ENCODE measurements at regions not wholly inside any gene's neighbourhood (a gene's known extent, or its start where the extent isn't known, plus 50 kb on each side); places are given as distances from the start of the nearest gene placed in this dataset.

DNA sequence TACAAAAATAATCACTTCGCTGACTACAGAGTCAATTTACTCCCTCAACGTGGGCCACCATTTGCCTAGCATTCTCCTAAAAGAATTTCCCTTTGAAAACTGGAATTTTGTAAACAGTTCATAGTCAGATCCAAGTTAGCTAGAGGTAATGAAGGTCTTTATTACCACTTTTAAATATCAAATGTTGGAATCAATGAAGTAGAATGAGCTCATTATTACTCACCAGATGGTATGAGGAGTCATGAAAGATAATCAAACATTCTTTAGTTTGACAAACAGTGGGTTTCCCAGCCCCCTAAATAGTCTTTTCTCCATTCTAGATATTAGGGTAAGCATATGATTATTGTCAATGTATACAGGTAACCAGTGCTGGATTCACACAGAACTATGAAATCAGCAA is 455.7 kb upstream of the THBS1 start:
- TF ChIP-seq EZH2 (IDR thresholded peaks at IDR 0.05; ENCODE audit: insufficient read depth, poor library complexity, severe bottlenecking) (no peak), EZH2phosphoT487 (IDR thresholded peaks at IDR 0.05; ENCODE audit: insufficient read depth, low read depth) (no peak)
